ENCODE measurements at regions not wholly inside any gene's neighbourhood (a gene's known extent, or its start where the extent isn't known, plus 50 kb on each side); places are given as distances from the start of the nearest gene placed in this dataset.

DNA sequence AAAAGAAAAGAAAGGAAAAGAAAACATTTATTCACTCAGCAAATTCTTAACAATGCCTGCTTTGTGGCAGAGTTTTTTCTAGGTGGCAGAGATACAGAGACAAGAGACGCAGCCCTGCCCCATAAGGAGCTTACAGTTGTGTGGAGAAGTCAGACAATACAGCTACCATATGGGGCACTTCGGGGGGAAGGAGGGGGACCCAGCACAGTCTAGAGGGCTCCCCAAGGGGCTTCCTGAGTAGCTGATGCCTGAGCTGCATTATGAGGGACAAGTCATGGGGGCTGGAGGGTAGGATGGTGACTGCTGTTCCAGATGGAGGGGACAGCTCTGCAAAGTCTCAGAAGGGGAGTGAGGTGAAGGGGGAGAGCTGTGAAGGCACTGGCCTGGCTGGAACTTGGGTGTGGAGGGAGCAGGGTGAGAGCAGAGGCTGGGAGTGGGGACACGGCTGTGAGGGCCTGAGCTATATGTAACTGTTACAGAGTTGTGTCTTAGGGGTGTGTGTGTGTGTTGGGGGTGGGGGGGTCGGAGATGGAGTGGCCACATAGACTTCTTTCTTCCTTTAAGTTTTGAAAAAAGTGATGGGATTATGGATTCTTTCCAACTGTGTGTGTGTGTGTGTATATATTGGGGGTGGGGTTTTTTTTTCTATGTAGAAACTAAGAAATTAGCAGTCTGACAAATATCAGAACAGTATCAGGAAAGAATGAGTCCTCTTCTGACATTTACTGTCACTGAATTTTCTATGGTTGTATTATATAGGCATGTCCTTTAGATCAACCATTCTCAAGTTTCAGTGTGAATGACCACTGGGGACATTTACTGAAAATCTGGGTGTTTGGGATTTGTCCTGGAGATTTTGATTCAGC is 66.0 kb upstream of the HAAO start:
- TF ChIP-seq CTCF (conservative IDR thresholded peaks at IDR 0.05; ENCODE audit: low read length) (no peak), EZH2phosphoT487 (IDR thresholded peaks at IDR 0.05; ENCODE audit: borderline replicate concordance, low read depth, low read length) (no peak)

All from OCI-LY7 (cell line).